GM03348 (cell line): ENCODE measurements at regions not wholly inside any gene's neighbourhood (a gene's known extent, or its start where the extent isn't known, plus 50 kb on each side); places are given as distances from the start of the nearest gene placed in this dataset.
A peak's percentile ranks its signal among the peaks of the same experiment; 100 is the strongest.
"Not testable (repeated sequence)": the region's sequence is repeated elsewhere in the genome, so short reads cannot be mapped to it uniquely, and the experiment has no call there.

Experiments used
- DNase-seq: peaks from one replicate; pipeline ENCODE4 v3.0.0; 2012; ENCODE audit warnings: low spot score

- no peak for DNase-seq
Measured at GRCh38 chr4:54403700-54404453, 174.8 kb downstream of the PDGFRA start.

GRCh38 chr4:54409270-54409817 is 180.3 kb downstream of the PDGFRA start:
- DNase-seq: not testable (repeated sequence)

- DNase-seq: no peak
Measured at GRCh38 chr4:54414545-54414944, 185.5 kb downstream of the PDGFRA start.

GRCh38 chr4:54417476-54417875 is 188.4 kb downstream of the PDGFRA start:
- no peak for DNase-seq

GRCh38 chr4:54418468-54418867 is 189.4 kb downstream of the PDGFRA start:
- DNase-seq: no peak

- peak; percentile 39 for DNase-seq
Measured at GRCh38 chr4:54423066-54423465, 194.0 kb downstream of the PDGFRA start.

- DNase-seq: no peak
Measured at GRCh38 chr4:54427826-54428225, 198.7 kb downstream of the PDGFRA start.

GRCh38 chr4:54428940-54429339 is 199.8 kb downstream of the PDGFRA start:
- DNase-seq: no peak

GRCh38 chr4:54433686-54434085 is 204.6 kb downstream of the PDGFRA start:
- peak; percentile 13 for DNase-seq

- DNase-seq: peak; percentile 82
Measured at GRCh38 chr4:54439831-54440243, 210.7 kb downstream of the PDGFRA start.

- DNase-seq: peak; percentile 60
Measured at GRCh38 chr4:54440394-54441136, 211.5 kb downstream of the PDGFRA start.

GRCh38 chr4:54445866-54446265 is 211.9 kb upstream of the KIT start:
- DNase-seq: no peak

GRCh38 chr4:54446581-54446980 is 211.2 kb upstream of the KIT start:
- no peak for DNase-seq

GRCh38 chr4:54447304-54447703 is 210.5 kb upstream of the KIT start:
- DNase-seq: no peak

GRCh38 chr4:54449999-54450398 is 207.8 kb upstream of the KIT start:
- no peak for DNase-seq

- not testable (repeated sequence) for DNase-seq
Measured at GRCh38 chr4:54466960-54467359, 190.8 kb upstream of the KIT start.

GRCh38 chr4:54473077-54473545 is 184.6 kb upstream of the KIT start:
- no peak for DNase-seq

GRCh38 chr4:54473798-54474197 is 184.0 kb upstream of the KIT start:
- DNase-seq: no peak

- DNase-seq: no peak
Measured at GRCh38 chr4:54475546-54475945, 182.2 kb upstream of the KIT start.

GRCh38 chr4:54482529-54483200 is 175.1 kb upstream of the KIT start:
- DNase-seq: peak; percentile 33

GRCh38 chr4:54484383-54484782 is 173.4 kb upstream of the KIT start:
- DNase-seq: no peak

GRCh38 chr4:54487491-54487890 is 170.3 kb upstream of the KIT start:
- DNase-seq: no peak
